ENCODE measurements at regions not wholly inside any gene's neighbourhood (a gene's known extent, or its start where the extent isn't known, plus 50 kb on each side); places are given as distances from the start of the nearest gene placed in this dataset.
"Not testable (repeated sequence)": the region's sequence is repeated elsewhere in the genome, so short reads cannot be mapped to it uniquely, and the experiment has no call there.

DNA sequence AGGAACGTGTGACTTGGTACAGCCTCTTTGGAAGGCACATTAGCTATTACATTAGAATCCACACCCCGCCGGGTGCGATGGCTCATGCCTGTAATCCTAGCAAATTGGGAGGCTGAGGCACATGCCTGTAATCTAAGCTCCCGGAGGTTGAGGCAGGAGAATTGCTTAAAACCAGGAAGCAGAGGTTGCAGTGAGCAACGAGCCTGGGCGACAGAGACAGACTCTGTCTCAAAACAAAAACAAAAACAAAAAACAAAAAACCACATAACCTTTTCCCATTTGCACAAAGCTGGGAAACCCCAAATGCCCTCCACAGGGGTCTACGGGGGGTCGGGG, 82.7 kb upstream of the METTL9 start:
- DNase-seq (ENCODE audit: low read depth in 2 of 2): not testable (repeated sequence)

- DNase-seq (ENCODE audit: low read depth in 2 of 2): not testable (repeated sequence)
Measured at GRCh38 chr16:21517263-21517662, 82.1 kb upstream of the METTL9 start.

- not testable (repeated sequence) for DNase-seq (ENCODE audit: low read depth in 2 of 2)
Measured at GRCh38 chr16:21519361-21520133, 79.8 kb upstream of the METTL9 start.

GRCh38 chr16:21520134-21521047, 79.0 kb upstream of the METTL9 start:
- DNase-seq (ENCODE audit: low read depth in 2 of 2): peak; percentile 88 to 99

DNA sequence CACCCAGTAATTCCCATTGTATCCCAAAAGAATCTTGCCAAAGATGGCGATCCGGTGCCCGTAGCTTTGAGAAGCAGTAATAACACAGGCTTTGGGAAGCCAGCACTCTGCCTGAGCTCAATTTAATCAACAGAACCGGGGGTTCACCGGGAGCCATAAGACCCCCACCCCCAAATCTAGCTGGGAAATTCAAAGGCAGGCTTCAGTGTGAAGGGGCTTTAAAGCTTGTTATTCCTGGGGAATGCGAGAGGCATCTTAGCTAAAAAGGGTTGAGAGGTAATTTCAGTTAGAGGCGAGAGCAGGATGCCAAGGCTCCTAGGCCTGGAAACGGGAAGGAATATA, 78.4 kb upstream of the METTL9 start:
- DNase-seq (ENCODE audit: low read depth in 2 of 2): not testable (repeated sequence)

- DNase-seq (ENCODE audit: low read depth in 2 of 2): not testable (repeated sequence)
Measured at GRCh38 chr16:21521390-21522143, 77.8 kb upstream of the METTL9 start.

DNA sequence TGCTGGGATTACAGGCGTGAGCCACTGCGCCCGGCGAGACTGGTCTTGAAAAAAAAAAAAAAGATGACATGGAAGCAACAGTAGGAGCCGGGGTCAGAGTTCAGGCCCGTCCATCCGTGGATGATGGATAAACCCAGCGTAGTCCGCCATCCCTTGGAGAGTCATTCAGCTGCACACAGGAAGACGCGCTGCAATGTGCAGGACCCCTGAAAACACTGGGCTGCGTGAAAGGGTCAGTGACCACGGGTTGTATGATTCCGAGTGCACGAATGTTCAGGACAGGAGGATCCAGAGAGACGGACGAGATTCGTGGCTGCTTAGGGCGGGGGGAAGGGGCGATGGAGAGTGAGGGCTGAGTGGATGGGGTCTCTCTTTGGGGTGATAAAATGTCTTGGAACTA, 76.5 kb upstream of the METTL9 start:
- DNase-seq (ENCODE audit: low read depth in 2 of 2): not testable (repeated sequence)

DNA sequence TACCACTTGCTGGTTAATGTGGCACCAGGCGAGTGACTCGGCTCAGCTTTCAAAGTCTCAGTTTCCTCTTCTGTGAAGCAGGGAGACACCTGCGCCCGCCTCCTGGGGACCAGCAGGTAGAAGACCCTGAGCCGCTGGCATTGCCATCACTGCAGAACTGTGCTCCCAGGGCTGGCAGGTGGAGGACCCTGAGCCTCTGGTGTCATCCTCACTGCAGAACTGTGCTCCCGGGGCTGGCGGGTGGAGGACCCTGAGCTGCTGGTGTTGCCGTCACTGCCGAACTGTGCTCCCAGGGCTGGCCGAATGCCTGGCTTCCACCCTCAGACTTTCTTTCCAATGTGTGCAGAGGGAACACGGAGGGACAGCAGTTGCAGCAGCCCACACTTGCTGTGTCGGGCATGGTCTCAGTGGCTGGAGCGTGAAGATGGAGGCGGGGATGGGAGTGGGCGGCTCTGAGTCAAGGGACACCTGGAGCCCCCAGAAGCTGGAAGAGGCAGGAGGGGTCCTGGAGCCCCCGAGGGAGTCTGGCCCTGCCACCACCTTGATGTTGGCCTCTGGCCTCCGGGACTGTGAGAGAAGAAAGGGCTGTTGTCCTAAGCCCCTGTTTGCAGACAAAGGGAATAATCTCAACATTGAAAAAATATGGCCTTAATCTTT, 75.8 kb upstream of the METTL9 start:
- DNase-seq (ENCODE audit: low read depth in 2 of 2): no peak

- DNase-seq (ENCODE audit: low read depth in 2 of 2): no peak
Measured at GRCh38 chr16:21524068-21524751, 75.2 kb upstream of the METTL9 start.

DNA sequence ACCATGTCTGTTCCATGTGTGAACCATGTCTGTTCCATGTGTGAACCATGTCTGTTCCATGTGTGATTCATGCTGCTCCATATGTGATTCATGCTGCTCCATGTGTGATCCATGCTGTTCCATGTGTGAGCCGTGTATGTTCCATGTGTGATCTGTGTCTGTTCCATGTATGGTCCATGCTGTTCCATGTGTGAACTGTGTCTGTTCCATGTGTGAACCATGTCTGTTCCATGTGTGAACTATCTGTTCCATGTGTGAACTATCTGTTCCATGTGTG, 74.7 kb upstream of the METTL9 start:
- DNase-seq (ENCODE audit: low read depth in 2 of 2): not testable (repeated sequence)

GRCh38 chr16:21525029-21525895, 74.1 kb upstream of the METTL9 start:
- not testable (repeated sequence) for DNase-seq (ENCODE audit: low read depth in 2 of 2)

- DNase-seq (ENCODE audit: low read depth in 2 of 2): not testable (repeated sequence)
Measured at GRCh38 chr16:21525956-21526922, 73.1 kb upstream of the METTL9 start.

- no peak for DNase-seq (ENCODE audit: low read depth in 2 of 2)
Measured at GRCh38 chr16:21526923-21527807, 72.2 kb upstream of the METTL9 start.

GRCh38 chr16:21529060-21529658, 70.2 kb upstream of the METTL9 start:
- not testable (repeated sequence) for DNase-seq (ENCODE audit: low read depth in 2 of 2)

DNA sequence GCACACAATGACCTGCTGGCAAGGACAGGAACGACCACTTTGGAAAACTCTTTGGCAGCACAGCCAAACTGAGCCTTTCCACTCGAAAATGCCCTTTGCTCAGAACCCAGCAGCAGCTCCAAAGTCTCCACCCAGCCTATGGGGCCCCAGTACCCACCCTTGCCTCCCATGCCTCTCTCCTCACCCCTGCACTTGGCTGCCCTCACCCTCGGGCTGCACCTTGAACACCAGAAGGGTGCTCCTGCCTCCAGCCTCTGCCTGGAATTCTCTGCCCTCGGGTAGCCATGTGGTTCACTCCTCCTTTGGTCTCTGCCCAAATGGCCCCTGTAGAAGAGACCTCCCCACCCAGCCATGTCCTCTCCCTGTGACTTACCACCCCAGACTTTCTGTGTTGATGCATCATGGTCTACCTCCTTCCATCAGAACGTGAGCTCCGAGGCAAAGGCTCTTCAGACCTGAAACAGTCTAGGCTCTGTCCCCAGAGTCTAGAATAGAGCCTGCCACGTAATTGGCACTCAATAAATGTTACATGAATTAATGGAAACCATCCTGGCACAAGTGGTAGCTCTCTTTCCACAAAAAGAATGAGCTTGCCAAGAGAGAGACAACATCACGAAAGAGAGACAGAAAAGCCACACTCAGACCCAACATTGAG, 68.5 kb upstream of the METTL9 start:
- DNase-seq (ENCODE audit: low read depth in 2 of 2): not testable (repeated sequence)

DNA sequence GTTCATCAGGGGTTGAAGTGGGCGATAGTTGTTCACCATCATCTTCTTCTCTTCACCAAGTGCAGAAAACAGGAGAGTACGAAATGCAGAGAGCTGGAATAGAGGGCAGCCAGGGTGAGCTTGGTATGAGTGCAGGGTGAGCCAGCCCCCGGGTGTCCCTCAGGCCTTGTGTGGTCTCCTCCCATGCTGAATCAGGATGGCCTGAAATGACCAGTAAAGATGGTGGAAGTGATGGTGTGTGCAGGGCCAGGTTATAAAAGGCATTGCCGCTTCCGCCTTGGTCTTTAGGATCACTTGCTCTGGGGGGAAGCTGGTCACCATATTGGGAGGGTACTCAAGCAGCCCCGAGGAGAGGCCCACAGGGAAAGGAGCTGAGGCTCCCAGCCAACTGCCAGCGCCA, 66.4 kb upstream of the METTL9 start:
- not testable (repeated sequence) for DNase-seq (ENCODE audit: low read depth in 2 of 2)

GRCh38 chr16:21533474-21533873, 65.9 kb upstream of the METTL9 start:
- not testable (repeated sequence) for DNase-seq (ENCODE audit: low read depth in 2 of 2)
